ENCODE measurements at regions not wholly inside any gene's neighbourhood (a gene's known extent, or its start where the extent isn't known, plus 50 kb on each side); places are given as distances from the start of the nearest gene placed in this dataset.

DNA sequence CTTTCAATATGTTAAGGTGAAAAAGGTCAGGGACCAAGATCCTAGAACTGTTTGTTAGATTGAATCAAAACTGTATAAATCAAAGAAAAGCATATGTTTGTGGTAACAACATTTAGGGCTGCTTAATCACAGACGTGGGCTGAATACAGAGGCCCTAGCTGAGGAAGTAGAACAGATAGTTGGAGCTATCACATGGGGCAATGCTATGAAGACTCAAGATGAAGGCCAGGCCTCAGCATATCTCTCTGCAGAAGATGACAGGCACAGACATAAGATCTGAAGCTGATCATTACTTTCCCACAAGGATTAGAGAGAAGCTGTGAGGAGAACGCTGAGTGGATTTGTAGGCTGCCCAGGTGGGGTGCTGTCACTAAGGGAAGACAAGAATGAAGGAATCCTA, 158.6 kb upstream of the CARD18 start:
- no peak overlapping the region for H3K9ac ChIP-seq (ENCODE audit: low read depth, low read length)
- no peak overlapping the region for H3K27ac ChIP-seq (ENCODE audit: low read length)
- H3K79me2 ChIP-seq (ENCODE audit: insufficient read depth, low read length) = no peaks in the 10 kb centered on the region
- H4K20me1 ChIP-seq (ENCODE audit: insufficient read depth, low read length) = no peaks in the 10 kb centered on the region
- H2AFZ ChIP-seq (ENCODE audit: low read depth, low read length) = no peak overlapping the region
- H3K36me3 ChIP-seq (ENCODE audit: insufficient read depth, low read length) = no peaks in the 10 kb centered on the region
- H3K4me1 ChIP-seq (ENCODE audit: insufficient read depth, low read length) = no peaks in the 10 kb centered on the region
- TF ChIP-seq, protein P1, sequence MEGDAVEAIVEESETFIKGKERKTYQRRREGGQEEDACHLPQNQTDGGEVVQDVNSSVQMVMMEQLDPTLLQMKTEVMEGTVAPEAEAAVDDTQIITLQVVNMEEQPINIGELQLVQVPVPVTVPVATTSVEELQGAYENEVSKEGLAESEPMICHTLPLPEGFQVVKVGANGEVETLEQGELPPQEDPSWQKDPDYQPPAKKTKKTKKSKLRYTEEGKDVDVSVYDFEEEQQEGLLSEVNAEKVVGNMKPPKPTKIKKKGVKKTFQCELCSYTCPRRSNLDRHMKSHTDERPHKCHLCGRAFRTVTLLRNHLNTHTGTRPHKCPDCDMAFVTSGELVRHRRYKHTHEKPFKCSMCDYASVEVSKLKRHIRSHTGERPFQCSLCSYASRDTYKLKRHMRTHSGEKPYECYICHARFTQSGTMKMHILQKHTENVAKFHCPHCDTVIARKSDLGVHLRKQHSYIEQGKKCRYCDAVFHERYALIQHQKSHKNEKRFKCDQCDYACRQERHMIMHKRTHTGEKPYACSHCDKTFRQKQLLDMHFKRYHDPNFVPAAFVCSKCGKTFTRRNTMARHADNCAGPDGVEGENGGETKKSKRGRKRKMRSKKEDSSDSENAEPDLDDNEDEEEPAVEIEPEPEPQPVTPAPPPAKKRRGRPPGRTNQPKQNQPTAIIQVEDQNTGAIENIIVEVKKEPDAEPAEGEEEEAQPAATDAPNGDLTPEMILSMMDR (IDR thresholded peaks at IDR 0.05; ENCODE audit: borderline replicate concordance, extremely low read depth, low read length, poor library complexity, severe bottlenecking) = no peak
- no peak for TF ChIP-seq EZH2 (IDR thresholded peaks at IDR 0.05; ENCODE audit: borderline replicate concordance, low read depth, low read length, severe bottlenecking)
- ATAC-seq (ENCODE audit: insufficient read depth, low read depth) (0 out of 3 replicates have a peak, but pooled peaks have one; percentile 14), DNase-seq (no peak)
- no peak overlapping the region for H3K4me2 ChIP-seq (ENCODE audit: insufficient read depth, low read length)
- no peaks in the 10 kb centered on the region for H3K27me3 ChIP-seq (ENCODE audit: insufficient read depth, low read length, poor library complexity)
- no peaks in the 10 kb centered on the region for H3K9me3 ChIP-seq (ENCODE audit: insufficient read depth, low read length, severe bottlenecking)
- no peak overlapping the region for H3K4me3 ChIP-seq (ENCODE audit: low read depth in 1 of 2, low read length in 2 of 2)

GRCh38 chr11:105297463-105297862, 157.9 kb upstream of the CARD18 start:
- ATAC-seq (ENCODE audit: insufficient read depth, low read depth) = no peak
- no peak overlapping the region for H3K9ac ChIP-seq (ENCODE audit: low read depth, low read length)
- no peak overlapping the region for H3K4me2 ChIP-seq (ENCODE audit: insufficient read depth, low read length)
- H3K4me3 ChIP-seq (ENCODE audit: low read depth in 1 of 2, low read length in 2 of 2) = no peak overlapping the region
- TF ChIP-seq, protein P1 (IDR thresholded peaks at IDR 0.05; ENCODE audit: borderline replicate concordance, extremely low read depth, low read length, poor library complexity, severe bottlenecking) = no peak
- TF ChIP-seq EZH2 (IDR thresholded peaks at IDR 0.05; ENCODE audit: borderline replicate concordance, low read depth, low read length, severe bottlenecking) = no peak
- H3K27ac ChIP-seq (ENCODE audit: low read length) = no peak overlapping the region
- no peaks in the 10 kb centered on the region for H3K9me3 ChIP-seq (ENCODE audit: insufficient read depth, low read length, severe bottlenecking)
- H3K4me1 ChIP-seq (ENCODE audit: insufficient read depth, low read length) = no peaks in the 10 kb centered on the region
- no peaks in the 10 kb centered on the region for H3K79me2 ChIP-seq (ENCODE audit: insufficient read depth, low read length)
- no peaks in the 10 kb centered on the region for H3K27me3 ChIP-seq (ENCODE audit: insufficient read depth, low read length, poor library complexity)
- no peak for DNase-seq
- no peaks in the 10 kb centered on the region for H3K36me3 ChIP-seq (ENCODE audit: insufficient read depth, low read length)
- no peaks in the 10 kb centered on the region for H4K20me1 ChIP-seq (ENCODE audit: insufficient read depth, low read length)
- H2AFZ ChIP-seq (ENCODE audit: low read depth, low read length) = no peak overlapping the region

- Histone ChIP-seq H3K9me3 (ENCODE audit: insufficient read depth, low read length, severe bottlenecking) (no peaks in the 10 kb centered on the region), H3K36me3 (ENCODE audit: insufficient read depth, low read length) (no peaks in the 10 kb centered on the region), H3K4me1 (ENCODE audit: insufficient read depth, low read length) (no peaks in the 10 kb centered on the region), H3K27ac (ENCODE audit: low read length) (no peak overlapping the region), H3K27me3 (ENCODE audit: insufficient read depth, low read length, poor library complexity) (no peaks in the 10 kb centered on the region), H3K4me2 (ENCODE audit: insufficient read depth, low read length) (no peak overlapping the region), H3K4me3 (ENCODE audit: low read depth in 1 of 2, low read length in 2 of 2) (no peak overlapping the region), H3K9ac (ENCODE audit: low read depth, low read length) (no peak overlapping the region), H2AFZ (ENCODE audit: low read depth, low read length) (no peak overlapping the region), H3K79me2 (ENCODE audit: insufficient read depth, low read length) (no peaks in the 10 kb centered on the region), H4K20me1 (ENCODE audit: insufficient read depth, low read length) (no peaks in the 10 kb centered on the region)
- TF ChIP-seq, protein P1 (IDR thresholded peaks at IDR 0.05; ENCODE audit: borderline replicate concordance, extremely low read depth, low read length, poor library complexity, severe bottlenecking) = no peak
- TF ChIP-seq EZH2 (IDR thresholded peaks at IDR 0.05; ENCODE audit: borderline replicate concordance, low read depth, low read length, severe bottlenecking) = no peak
- no peak for ATAC-seq (ENCODE audit: insufficient read depth, low read depth)
- no peak for DNase-seq
Measured at GRCh38 chr11:105296806-105297205, 157.2 kb upstream of the CARD18 start.

GRCh38 chr11:105296386-105296785, 156.8 kb upstream of the CARD18 start:
- no peak overlapping the region for H2AFZ ChIP-seq (ENCODE audit: low read depth, low read length)
- no peak overlapping the region for H3K4me3 ChIP-seq (ENCODE audit: low read depth in 1 of 2, low read length in 2 of 2)
- H3K36me3 ChIP-seq (ENCODE audit: insufficient read depth, low read length) = no peaks in the 10 kb centered on the region
- no peaks in the 10 kb centered on the region for H3K9me3 ChIP-seq (ENCODE audit: insufficient read depth, low read length, severe bottlenecking)
- H3K4me2 ChIP-seq (ENCODE audit: insufficient read depth, low read length) = no peak overlapping the region
- H3K27ac ChIP-seq (ENCODE audit: low read length) = no peak overlapping the region
- H4K20me1 ChIP-seq (ENCODE audit: insufficient read depth, low read length) = no peaks in the 10 kb centered on the region
- no peaks in the 10 kb centered on the region for H3K4me1 ChIP-seq (ENCODE audit: insufficient read depth, low read length)
- no peaks in the 10 kb centered on the region for H3K79me2 ChIP-seq (ENCODE audit: insufficient read depth, low read length)
- H3K9ac ChIP-seq (ENCODE audit: low read depth, low read length) = no peak overlapping the region
- no peaks in the 10 kb centered on the region for H3K27me3 ChIP-seq (ENCODE audit: insufficient read depth, low read length, poor library complexity)
- no peak for ATAC-seq (ENCODE audit: insufficient read depth, low read depth)
- no peak for TF ChIP-seq EZH2 (IDR thresholded peaks at IDR 0.05; ENCODE audit: borderline replicate concordance, low read depth, low read length, severe bottlenecking)
- TF ChIP-seq, protein P1 (IDR thresholded peaks at IDR 0.05; ENCODE audit: borderline replicate concordance, extremely low read depth, low read length, poor library complexity, severe bottlenecking) = no peak
- DNase-seq = no peak

Data from DND-41 (cell line).